ENCODE measurements at regions not wholly inside any gene's neighbourhood (a gene's known extent, or its start where the extent isn't known, plus 50 kb on each side); places are given as distances from the start of the nearest gene placed in this dataset.

- intact Hi-C loops (cut with DNase I), result no loop called here
- no peaks in the 10 kb centered on the region for H3K4me1 ChIP-seq
- no peak for DNase-seq
- H3K9me3 ChIP-seq, result peaks cover 0 to 11% (median 3%) of the 10 kb centered on the region in 3 donors
- no peak overlapping the region for H3K4me3 ChIP-seq
- no peaks in the 10 kb centered on the region for H3K36me3 ChIP-seq
- TF ChIP-seq, protein P1, sequence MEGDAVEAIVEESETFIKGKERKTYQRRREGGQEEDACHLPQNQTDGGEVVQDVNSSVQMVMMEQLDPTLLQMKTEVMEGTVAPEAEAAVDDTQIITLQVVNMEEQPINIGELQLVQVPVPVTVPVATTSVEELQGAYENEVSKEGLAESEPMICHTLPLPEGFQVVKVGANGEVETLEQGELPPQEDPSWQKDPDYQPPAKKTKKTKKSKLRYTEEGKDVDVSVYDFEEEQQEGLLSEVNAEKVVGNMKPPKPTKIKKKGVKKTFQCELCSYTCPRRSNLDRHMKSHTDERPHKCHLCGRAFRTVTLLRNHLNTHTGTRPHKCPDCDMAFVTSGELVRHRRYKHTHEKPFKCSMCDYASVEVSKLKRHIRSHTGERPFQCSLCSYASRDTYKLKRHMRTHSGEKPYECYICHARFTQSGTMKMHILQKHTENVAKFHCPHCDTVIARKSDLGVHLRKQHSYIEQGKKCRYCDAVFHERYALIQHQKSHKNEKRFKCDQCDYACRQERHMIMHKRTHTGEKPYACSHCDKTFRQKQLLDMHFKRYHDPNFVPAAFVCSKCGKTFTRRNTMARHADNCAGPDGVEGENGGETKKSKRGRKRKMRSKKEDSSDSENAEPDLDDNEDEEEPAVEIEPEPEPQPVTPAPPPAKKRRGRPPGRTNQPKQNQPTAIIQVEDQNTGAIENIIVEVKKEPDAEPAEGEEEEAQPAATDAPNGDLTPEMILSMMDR (IDR thresholded peaks at IDR 0.05), result no peak
- no peak for TF ChIP-seq POLR2A (IDR thresholded peaks at IDR 0.05)
- no peak overlapping the region for H3K27ac ChIP-seq
- peaks cover 0 to 32% (median 0%) of the 10 kb centered on the region in 4 donors for H3K27me3 ChIP-seq
These were observed 108.8 kb upstream of the RPL38 start for GRCh38 chr17:74094651-74095050.

DNA sequence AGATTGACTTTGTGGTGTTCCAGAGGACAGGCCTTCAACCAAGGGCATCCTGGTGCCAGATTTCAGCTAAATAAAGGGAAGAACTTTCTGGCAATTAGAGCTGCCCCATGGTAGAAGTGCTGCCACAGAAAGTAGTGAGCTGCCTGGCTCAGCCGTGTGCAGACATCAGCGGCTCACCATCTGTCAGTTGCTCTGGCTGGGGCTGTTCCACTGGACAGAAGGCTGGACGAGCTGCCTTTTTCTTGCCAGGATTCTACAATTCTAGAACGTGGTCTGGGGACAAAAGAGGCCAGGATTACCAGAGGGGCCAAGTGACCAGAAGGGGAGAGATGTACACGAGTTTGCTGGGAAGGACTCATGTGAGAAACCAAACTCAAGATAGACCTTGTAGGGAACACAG, 107.0 kb upstream of the RPL38 start:
- WGBS, 2 donors, result 6 to 66% methylated on average over 3 to 4 of the region's 5 CpGs
- Histone ChIP-seq H3K27me3 (peaks cover 0 to 36% (median 0%) of the 10 kb centered on the region in 4 donors), H3K36me3 (no peaks in the 10 kb centered on the region), H3K4me1 (no peaks in the 10 kb centered on the region), H3K9me3 (peaks cover 0 to 6% (median 0%) of the 10 kb centered on the region in 3 donors), H3K4me3 (no peak overlapping the region), H3K27ac (no peak overlapping the region)
- intact Hi-C loops (cut with DNase I), result no loop called here
- no peak for TF ChIP-seq POLR2A (IDR thresholded peaks at IDR 0.05)
- TF ChIP-seq, protein P1 (IDR thresholded peaks at IDR 0.05), result no peak
- no peak for DNase-seq

GRCh38 chr17:74097450-74098135, 105.9 kb upstream of the RPL38 start:
- Histone ChIP-seq H3K27me3 (peaks cover 0 to 47% (median 0%) of the 10 kb centered on the region in 4 donors), H3K27ac (no peak overlapping the region), H3K4me1 (no peaks in the 10 kb centered on the region), H3K9me3 (peaks cover 0 to 6% (median 0%) of the 10 kb centered on the region in 3 donors), H3K36me3 (no peaks in the 10 kb centered on the region), H3K4me3 (no peak overlapping the region)
- WGBS, 2 donors, result 64 to 74% methylated on average over 11 to 13 of the region's 14 CpGs
- TF ChIP-seq, protein P1 (IDR thresholded peaks at IDR 0.05), result no peak
- no peak for TF ChIP-seq POLR2A (IDR thresholded peaks at IDR 0.05)
- no peak for DNase-seq
- intact Hi-C loops (cut with DNase I), result no loop called here

- Histone ChIP-seq H3K4me3 (no peak overlapping the region), H3K27me3 (peaks cover 0 to 55% (median 0%) of the 10 kb centered on the region in 4 donors), H3K36me3 (no peaks in the 10 kb centered on the region), H3K27ac (no peak overlapping the region), H3K4me1 (no peaks in the 10 kb centered on the region), H3K9me3 (no peaks in the 10 kb centered on the region)
- 83 to 85% methylated on average over 12 to 15 of the region's 15 CpGs for WGBS, 2 donors
- TF ChIP-seq, protein P1 (IDR thresholded peaks at IDR 0.05), result no peak
- TF ChIP-seq POLR2A (IDR thresholded peaks at IDR 0.05), result no peak
- intact Hi-C loops (cut with DNase I), result no loop called here
- no peak for DNase-seq
These were observed 105.1 kb upstream of the RPL38 start for GRCh38 chr17:74098136-74099024.

All from esophagus squamous epithelium (tissue), 5 donors.